ENCODE measurements at regions not wholly inside any gene's neighbourhood (a gene's known extent, or its start where the extent isn't known, plus 50 kb on each side); places are given as distances from the start of the nearest gene placed in this dataset.

- TF ChIP-seq EZH2 (IDR thresholded peaks at IDR 0.05; ENCODE audit: insufficient read depth, poor library complexity, severe bottlenecking) = no peak
- TF ChIP-seq EZH2phosphoT487 (IDR thresholded peaks at IDR 0.05; ENCODE audit: insufficient read depth, low read depth) = no peak
Measured at GRCh38 chr14:38553586-38553985, 297.7 kb upstream of the CLEC14A start.

Data from GM23248 (cell line).